GM12878 (cell line): ENCODE measurements at regions not wholly inside any gene's neighbourhood (a gene's known extent, or its start where the extent isn't known, plus 50 kb on each side); places are given as distances from the start of the nearest gene placed in this dataset.
A peak's percentile ranks its signal among the peaks of the same experiment; 100 is the strongest.

Experiments
- ATF7 ChIP-seq: fragments of 450-650 bp; IDR thresholded peaks from 2 replicates; pipeline ENCODE4 v1.6.1; 2016; ENCODE audit warnings: low read depth, mild to moderate bottlenecking
- BCL11A ChIP-seq: IDR thresholded peaks from 2 replicates; pipeline ENCODE4 v1.6.1; 2011; ENCODE audit warnings: low read depth, low read length
- CHD2 ChIP-seq: IDR thresholded peaks from 2 replicates; pipeline ENCODE4 v1.6.1; 2011; ENCODE audit warnings: low read depth, low read length, improper control_type of control experiment, borderline replicate concordance
- CHD4 ChIP-seq: fragments of 200-600 bp; sonication (generic); IDR thresholded peaks from 2 replicates; pipeline ENCODE4 v1.6.1; 2016; ENCODE audit warnings: mild to moderate bottlenecking
- DPF2 ChIP-seq: fragments of 450-650 bp; IDR thresholded peaks from 2 replicates; pipeline ENCODE4 v1.6.1; 2017; ENCODE audit warnings: mild to moderate bottlenecking
- EP300 ChIP-seq, 2 experiments: fragments of 150-350 bp in 1 of 2; IDR thresholded peaks; 2 replicates each; pipeline ENCODE4 v1.6.1; 2011 to 2012; ENCODE audit warnings: low read depth in 2 of 2, low read length in 2 of 2, borderline replicate concordance in 1 of 2, improper control_type of control experiment in 1 of 2, inconsistent platforms in 1 of 2; ENCODE audit not compliant: control insufficient read depth in 1 of 2
- HDAC2 ChIP-seq: fragments of 200-600 bp; sonication (generic); IDR thresholded peaks from 2 replicates; pipeline ENCODE4 v1.6.1; 2017
- NFYA ChIP-seq: IDR thresholded peaks from 2 replicates; pipeline ENCODE4 v1.6.1; 2011; ENCODE audit warnings: low read depth, mild to moderate bottlenecking, low read length, improper control_type of control experiment, borderline replicate concordance
- PAX5 ChIP-seq: IDR thresholded peaks from 2 replicates; pipeline ENCODE4 v1.6.1; 2011; ENCODE audit warnings: low read depth, low read length, borderline replicate concordance
- ZNF207 ChIP-seq: fragments of 450-650 bp; IDR thresholded peaks from 2 replicates; pipeline ENCODE4 v1.6.1; 2014; ENCODE audit warnings: antibody characterized with exemption, mild to moderate bottlenecking, borderline replicate concordance
- TF ChIP-seq, protein P1 (sequence below): fragments of 450-650 bp; IDR thresholded peaks from 2 replicates; pipeline ENCODE4 v1.6.1; 2017; ENCODE audit warnings: mild to moderate bottlenecking, low read depth, inconsistent platforms; ENCODE audit not compliant: poor library complexity, severe bottlenecking
- TF ChIP-seq, protein P2 (sequence below): IDR thresholded peaks from 2 replicates; pipeline ENCODE4 v1.6.1; 2012; ENCODE audit warnings: low read length, inconsistent platforms
- TF ChIP-seq, protein P3 (sequence below): fragments of 450-650 bp; formaldehyde crosslinking; IDR thresholded peaks from 2 replicates; pipeline ENCODE4 v1.4.0; 2022; ENCODE audit warnings: mild to moderate bottlenecking, moderate library complexity
- TF ChIP-seq, protein P4 (sequence below): IDR thresholded peaks from 2 replicates; pipeline ENCODE4 v1.6.1; 2011; ENCODE audit warnings: borderline replicate concordance, low read depth, mild to moderate bottlenecking, moderate library complexity, low read length; ENCODE audit not compliant: insufficient read depth, poor library complexity, severe bottlenecking
- TF ChIP-seq, protein P5 (sequence below): fragments of 150-350 bp; IDR thresholded peaks from 2 replicates; pipeline ENCODE4 v1.6.1; 2014; ENCODE audit warnings: mild to moderate bottlenecking, low read depth, low read length

DNA sequence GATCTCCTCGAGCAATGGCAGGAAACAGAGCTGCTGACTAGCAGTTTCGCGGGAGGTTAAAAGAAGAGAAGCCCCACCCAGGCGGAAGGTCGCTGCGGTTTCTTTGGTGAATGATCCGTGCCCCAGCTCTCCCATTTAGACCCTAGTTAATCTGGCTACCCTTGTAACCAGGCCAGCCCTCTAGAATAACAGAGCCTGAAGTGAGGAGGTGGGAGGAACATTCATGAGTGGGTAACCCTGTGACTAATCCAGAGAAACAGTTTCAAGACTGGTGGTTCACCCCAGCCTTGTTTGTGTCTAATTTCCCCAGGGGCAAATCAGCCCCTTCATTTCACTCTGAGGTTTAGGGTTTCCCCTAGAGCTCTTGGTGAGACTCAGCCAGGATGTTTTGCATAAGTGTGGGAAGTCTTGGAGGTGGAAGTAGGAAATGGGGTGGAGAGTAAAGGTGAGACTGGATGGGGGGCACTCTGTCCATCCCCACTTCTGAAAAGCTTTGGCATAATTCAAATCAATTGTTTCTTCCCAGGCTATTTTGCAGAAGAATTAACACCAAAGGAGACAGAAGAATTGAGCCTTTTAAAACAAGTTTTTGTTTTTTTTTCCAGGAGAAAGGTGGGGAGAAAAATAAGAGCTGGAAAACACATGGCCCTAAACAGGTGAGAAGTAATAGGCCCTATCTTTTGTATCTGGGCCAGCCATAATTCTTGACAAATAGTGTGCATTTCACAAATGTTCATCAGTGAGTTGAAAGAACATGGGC lies 303.1 kb downstream of the RPLP1 start (continued):
- TF ChIP-seq, protein P1, sequence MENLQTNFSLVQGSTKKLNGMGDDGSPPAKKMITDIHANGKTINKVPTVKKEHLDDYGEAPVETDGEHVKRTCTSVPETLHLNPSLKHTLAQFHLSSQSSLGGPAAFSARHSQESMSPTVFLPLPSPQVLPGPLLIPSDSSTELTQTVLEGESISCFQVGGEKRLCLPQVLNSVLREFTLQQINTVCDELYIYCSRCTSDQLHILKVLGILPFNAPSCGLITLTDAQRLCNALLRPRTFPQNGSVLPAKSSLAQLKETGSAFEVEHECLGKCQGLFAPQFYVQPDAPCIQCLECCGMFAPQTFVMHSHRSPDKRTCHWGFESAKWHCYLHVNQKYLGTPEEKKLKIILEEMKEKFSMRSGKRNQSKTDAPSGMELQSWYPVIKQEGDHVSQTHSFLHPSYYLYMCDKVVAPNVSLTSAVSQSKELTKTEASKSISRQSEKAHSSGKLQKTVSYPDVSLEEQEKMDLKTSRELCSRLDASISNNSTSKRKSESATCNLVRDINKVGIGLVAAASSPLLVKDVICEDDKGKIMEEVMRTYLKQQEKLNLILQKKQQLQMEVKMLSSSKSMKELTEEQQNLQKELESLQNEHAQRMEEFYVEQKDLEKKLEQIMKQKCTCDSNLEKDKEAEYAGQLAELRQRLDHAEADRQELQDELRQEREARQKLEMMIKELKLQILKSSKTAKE = peak; percentile 98
- TF ChIP-seq, protein P2, sequence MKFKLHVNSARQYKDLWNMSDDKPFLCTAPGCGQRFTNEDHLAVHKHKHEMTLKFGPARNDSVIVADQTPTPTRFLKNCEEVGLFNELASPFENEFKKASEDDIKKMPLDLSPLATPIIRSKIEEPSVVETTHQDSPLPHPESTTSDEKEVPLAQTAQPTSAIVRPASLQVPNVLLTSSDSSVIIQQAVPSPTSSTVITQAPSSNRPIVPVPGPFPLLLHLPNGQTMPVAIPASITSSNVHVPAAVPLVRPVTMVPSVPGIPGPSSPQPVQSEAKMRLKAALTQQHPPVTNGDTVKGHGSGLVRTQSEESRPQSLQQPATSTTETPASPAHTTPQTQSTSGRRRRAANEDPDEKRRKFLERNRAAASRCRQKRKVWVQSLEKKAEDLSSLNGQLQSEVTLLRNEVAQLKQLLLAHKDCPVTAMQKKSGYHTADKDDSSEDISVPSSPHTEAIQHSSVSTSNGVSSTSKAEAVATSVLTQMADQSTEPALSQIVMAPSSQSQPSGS = peak; percentile 95
- TF ChIP-seq BCL11A = peak; percentile 99
- TF ChIP-seq, protein P3, sequence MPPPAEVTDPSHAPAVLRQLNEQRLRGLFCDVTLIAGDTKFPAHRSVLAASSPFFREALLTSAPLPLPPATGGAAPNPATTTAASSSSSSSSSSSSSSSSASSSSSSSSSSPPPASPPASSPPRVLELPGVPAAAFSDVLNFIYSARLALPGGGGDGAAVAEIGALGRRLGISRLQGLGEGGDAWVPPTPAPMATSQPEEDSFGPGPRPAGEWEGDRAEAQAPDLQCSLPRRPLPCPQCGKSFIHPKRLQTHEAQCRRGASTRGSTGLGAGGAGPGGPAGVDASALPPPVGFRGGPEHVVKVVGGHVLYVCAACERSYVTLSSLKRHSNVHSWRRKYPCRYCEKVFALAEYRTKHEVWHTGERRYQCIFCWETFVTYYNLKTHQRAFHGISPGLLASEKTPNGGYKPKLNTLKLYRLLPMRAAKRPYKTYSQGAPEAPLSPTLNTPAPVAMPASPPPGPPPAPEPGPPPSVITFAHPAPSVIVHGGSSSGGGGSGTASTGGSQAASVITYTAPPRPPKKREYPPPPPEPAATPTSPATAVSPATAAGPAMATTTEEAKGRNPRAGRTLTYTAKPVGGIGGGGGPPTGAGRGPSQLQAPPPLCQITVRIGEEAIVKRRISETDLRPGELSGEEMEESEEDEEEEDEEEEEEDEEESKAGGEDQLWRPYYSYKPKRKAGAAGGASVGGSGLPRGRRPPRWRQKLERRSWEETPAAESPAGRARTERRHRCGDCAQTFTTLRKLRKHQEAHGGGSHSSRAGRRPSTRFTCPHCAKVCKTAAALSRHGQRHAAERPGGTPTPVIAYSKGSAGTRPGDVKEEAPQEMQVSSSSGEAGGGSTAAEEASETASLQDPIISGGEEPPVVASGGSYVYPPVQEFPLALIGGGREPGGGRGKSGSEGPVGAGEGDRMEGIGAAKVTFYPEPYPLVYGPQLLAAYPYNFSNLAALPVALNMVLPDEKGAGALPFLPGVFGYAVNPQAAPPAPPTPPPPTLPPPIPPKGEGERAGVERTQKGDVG = no peak
- 0 out of 2 replicates have a peak, but pooled peaks have one; percentile 22 for TF ChIP-seq ZNF207
- TF ChIP-seq, protein P4, sequence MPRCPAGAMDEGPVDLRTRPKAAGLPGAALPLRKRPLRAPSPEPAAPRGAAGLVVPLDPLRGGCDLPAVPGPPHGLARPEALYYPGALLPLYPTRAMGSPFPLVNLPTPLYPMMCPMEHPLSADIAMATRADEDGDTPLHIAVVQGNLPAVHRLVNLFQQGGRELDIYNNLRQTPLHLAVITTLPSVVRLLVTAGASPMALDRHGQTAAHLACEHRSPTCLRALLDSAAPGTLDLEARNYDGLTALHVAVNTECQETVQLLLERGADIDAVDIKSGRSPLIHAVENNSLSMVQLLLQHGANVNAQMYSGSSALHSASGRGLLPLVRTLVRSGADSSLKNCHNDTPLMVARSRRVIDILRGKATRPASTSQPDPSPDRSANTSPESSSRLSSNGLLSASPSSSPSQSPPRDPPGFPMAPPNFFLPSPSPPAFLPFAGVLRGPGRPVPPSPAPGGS = peak; percentile 97
- TF ChIP-seq HDAC2 = no peak
- peak; percentile 95 for TF ChIP-seq DPF2
- TF ChIP-seq EP300 (IDR thresholded peaks at IDR 0.05; ENCODE audit: borderline replicate concordance in 1 of 2, control insufficient read depth in 1 of 2, low read depth in 2 of 2, low read length in 2 of 2) = peak; percentile 77 to 85; a peak in 3 of 4 replicates
- 0 out of 2 replicates have a peak, but pooled peaks have one; percentile 60 for TF ChIP-seq CHD4
- peak; percentile 76; the same call in 1 of the 2 replicates for TF ChIP-seq CHD2
- TF ChIP-seq NFYA = no peak
- peak; percentile 98 for TF ChIP-seq PAX5
- TF ChIP-seq, protein P5, sequence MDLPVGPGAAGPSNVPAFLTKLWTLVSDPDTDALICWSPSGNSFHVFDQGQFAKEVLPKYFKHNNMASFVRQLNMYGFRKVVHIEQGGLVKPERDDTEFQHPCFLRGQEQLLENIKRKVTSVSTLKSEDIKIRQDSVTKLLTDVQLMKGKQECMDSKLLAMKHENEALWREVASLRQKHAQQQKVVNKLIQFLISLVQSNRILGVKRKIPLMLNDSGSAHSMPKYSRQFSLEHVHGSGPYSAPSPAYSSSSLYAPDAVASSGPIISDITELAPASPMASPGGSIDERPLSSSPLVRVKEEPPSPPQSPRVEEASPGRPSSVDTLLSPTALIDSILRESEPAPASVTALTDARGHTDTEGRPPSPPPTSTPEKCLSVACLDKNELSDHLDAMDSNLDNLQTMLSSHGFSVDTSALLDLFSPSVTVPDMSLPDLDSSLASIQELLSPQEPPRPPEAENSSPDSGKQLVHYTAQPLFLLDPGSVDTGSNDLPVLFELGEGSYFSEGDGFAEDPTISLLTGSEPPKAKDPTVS = no peak
- TF ChIP-seq ATF7 = peak; percentile 90
